ENCODE measurements at regions not wholly inside any gene's neighbourhood (a gene's known extent, or its start where the extent isn't known, plus 50 kb on each side); places are given as distances from the start of the nearest gene placed in this dataset.

DNA sequence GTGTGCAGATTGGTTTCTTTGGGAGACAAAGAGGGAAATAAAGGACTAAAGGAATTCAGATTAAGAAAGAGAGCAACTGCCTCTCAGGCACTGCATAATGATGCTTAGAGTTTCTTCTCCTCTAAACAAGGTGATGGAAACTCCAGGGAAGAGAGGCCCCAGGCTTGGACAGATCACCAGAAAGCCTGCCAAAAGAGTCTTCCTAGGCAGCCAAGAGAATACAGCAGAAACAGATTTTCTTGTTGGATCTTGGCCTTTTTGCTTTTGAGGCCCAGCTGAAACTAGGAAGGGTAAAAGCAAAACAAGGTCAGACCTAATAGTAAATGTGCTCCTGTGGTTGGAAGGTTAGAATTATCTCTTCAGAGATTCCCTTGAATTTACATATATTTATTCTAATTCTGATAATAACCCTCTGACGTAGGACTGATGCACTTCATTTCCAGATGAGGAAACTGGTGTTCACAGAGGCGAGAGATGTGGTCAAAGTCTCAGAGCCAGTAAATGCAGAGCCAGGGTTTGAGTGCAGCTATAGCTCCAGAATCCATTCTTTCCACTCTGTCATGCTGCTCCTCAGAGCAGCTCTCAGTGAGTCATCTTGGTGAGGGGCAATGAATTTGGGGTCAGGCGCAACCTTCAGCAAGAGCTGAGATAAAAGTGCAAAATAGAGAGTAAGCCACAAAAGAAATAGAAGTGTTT lies 142.3 kb upstream of the FBXO11 start:
- POLR2A ChIA-PET, result no interaction called here
- Histone ChIP-seq H2AFZ (ENCODE audit: low read depth, low read length) (no peak overlapping the region), H4K20me1 (replicated peaks; ENCODE audit: control insufficient read depth, insufficient read depth, low read length) (no peaks in the 10 kb centered on the region), H3K27me3 (ENCODE audit: control insufficient read depth in 2 of 2, insufficient read depth in 2 of 2, low read length in 2 of 2) (no peaks in the 10 kb centered on the region; a peak in 1 of 5 replicates), H3K27ac (ENCODE audit: extremely low read depth, low read depth, low read length) (no peak overlapping the region), H3K4me2 (ENCODE audit: insufficient read depth, low read length) (no peak overlapping the region), H3K4me3 (no peak overlapping the region), H3K79me2 (ENCODE audit: control insufficient read depth, insufficient read depth, low read length) (no peaks in the 10 kb centered on the region), H3K36me3 (ENCODE audit: control insufficient read depth, insufficient read depth, low read length) (no peaks in the 10 kb centered on the region), H3K9me1 (ENCODE audit: control insufficient read depth, insufficient read depth, low read length) (no peaks in the 10 kb centered on the region), H3K9ac (ENCODE audit: insufficient read depth in 1 of 2, low read depth in 2 of 2, low read length in 2 of 2) (no peak overlapping the region), H3K9me3 (replicated peaks; ENCODE audit: control insufficient read depth, insufficient read depth, low read depth, low read length) (no peaks in the 10 kb centered on the region), H3K4me1 (replicated peaks in 1 of 2; ENCODE audit: control insufficient read depth in 2 of 2, insufficient read depth in 2 of 2, low read length in 2 of 2) (no peaks in the 10 kb centered on the region; a peak in 1 of 5 replicates)
- BruUV-seq (replicated peaks), result no TSS peak
- no peak for DNase-seq (ENCODE audit: extremely low read depth in 1 of 4, low spot score in 3 of 4)
- ATAC-seq, result no peak
- TF ChIP-seq MEIS2 (IDR thresholded peaks at IDR 0.05; ENCODE audit: partially characterized antibody) (no peak), ZNF239 (CRISPR knock-in tag; IDR thresholded peaks at IDR 0.05) (no peak), NCOR1 (IDR thresholded peaks at IDR 0.05) (no peak), CC2D1A (IDR thresholded peaks at IDR 0.05) (no peak), POLR2AphosphoS2 (IDR thresholded peaks at IDR 0.05; ENCODE audit: low read length) (no peak), GATAD2A (IDR thresholded peaks at IDR 0.05) (no peak), ZNF324 (CRISPR knock-in tag; IDR thresholded peaks at IDR 0.05) (no peak), EP400 (IDR thresholded peaks at IDR 0.05) (no peak), XRCC4 (IDR thresholded peaks at IDR 0.05; ENCODE audit: extremely low read depth, insufficient read depth, insufficient read length) (no peak), JUN (IDR thresholded peaks at IDR 0.05; ENCODE audit: borderline replicate concordance, low read depth, low read length) (no peak), JUN (CRISPR knock-in tag; IDR thresholded peaks at IDR 0.05; ENCODE audit: borderline replicate concordance) (no peak), ZNF79 (CRISPR knock-in tag; IDR thresholded peaks at IDR 0.05; ENCODE audit: low read depth) (no peak), HMGN3 (IDR thresholded peaks at IDR 0.05; ENCODE audit: borderline replicate concordance, extremely low read depth, insufficient read length, low read depth, low read length) (no peak)
- TF ChIP-seq, protein P1, sequence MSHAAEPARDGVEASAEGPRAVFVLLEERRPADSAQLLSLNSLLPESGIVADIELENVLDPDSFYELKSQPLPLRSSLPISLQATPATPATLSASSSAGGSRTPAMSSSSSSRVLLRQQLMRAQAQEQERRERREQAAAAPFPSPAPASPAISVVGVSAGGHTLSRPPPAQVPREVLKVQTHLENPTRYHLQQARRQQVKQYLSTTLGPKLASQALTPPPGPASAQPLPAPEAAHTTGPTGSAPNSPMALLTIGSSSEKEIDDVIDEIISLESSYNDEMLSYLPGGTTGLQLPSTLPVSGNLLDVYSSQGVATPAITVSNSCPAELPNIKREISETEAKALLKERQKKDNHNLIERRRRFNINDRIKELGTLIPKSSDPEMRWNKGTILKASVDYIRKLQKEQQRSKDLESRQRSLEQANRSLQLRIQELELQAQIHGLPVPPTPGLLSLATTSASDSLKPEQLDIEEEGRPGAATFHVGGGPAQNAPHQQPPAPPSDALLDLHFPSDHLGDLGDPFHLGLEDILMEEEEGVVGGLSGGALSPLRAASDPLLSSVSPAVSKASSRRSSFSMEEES (CRISPR knock-in tag; IDR thresholded peaks at IDR 0.05), result no peak
- TF ChIP-seq, protein P2, sequence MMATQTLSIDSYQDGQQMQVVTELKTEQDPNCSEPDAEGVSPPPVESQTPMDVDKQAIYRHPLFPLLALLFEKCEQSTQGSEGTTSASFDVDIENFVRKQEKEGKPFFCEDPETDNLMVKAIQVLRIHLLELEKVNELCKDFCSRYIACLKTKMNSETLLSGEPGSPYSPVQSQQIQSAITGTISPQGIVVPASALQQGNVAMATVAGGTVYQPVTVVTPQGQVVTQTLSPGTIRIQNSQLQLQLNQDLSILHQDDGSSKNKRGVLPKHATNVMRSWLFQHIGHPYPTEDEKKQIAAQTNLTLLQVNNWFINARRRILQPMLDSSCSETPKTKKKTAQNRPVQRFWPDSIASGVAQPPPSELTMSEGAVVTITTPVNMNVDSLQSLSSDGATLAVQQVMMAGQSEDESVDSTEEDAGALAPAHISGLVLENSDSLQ (IDR thresholded peaks at IDR 0.05), result no peak
- no peak for FAIRE-seq
- CTCF ChIA-PET (ENCODE audit: low intra/inter-chr PET ratio), result no interaction called here
- in situ Hi-C loops (cut with MboI) (no loop called here), intact Hi-C loops (cut with micrococcal nuclease) (no loop called here)
- 10% methylated on average over 3 of the region's 3 CpGs for WGBS (ENCODE audit: insufficient coverage, low coverage, missing lambda C conversion rate)

All from K562 (cell line).